Nephron (organoid): ENCODE measurements at regions not wholly inside any gene's neighbourhood (a gene's known extent, or its start where the extent isn't known, plus 50 kb on each side); places are given as distances from the start of the nearest gene placed in this dataset.
A peak's percentile ranks its signal among the peaks of the same experiment; 100 is the strongest.

ENCODE experiments used
- H3K27ac Mint-ChIP-seq, 3 experiments: 2 replicates each; pipeline ENCODE4 v1.8.0; 2020; ENCODE audit warnings: mixed read lengths in 3 of 3, mild to moderate bottlenecking in 2 of 3, moderate library complexity in 1 of 3
- H3K27me3 Mint-ChIP-seq: 2 replicates; pipeline ENCODE4 v1.8.0; 2021; ENCODE audit warnings: low read depth, mild to moderate bottlenecking, moderate library complexity, mixed read lengths
- H3K36me3 Mint-ChIP-seq: 2 replicates; pipeline ENCODE4 v1.8.0; 2020; ENCODE audit warnings: low read depth, mixed read lengths
- H3K4me1 Mint-ChIP-seq: 2 replicates; pipeline ENCODE4 v1.8.0; 2020; ENCODE audit warnings: mixed read lengths
- H3K4me3 Mint-ChIP-seq, 3 experiments: 2 replicates each; pipeline ENCODE4 v1.8.0; 2020; ENCODE audit warnings: mild to moderate bottlenecking in 3 of 3, mixed read lengths in 3 of 3, moderate library complexity in 2 of 3
- H3K9me3 Mint-ChIP-seq: 2 replicates; pipeline ENCODE4 v1.8.0; 2020; ENCODE audit warnings: mixed read lengths
- TF ChIP-seq, protein P1 (sequence below), 3 experiments: fragments of 200-600 bp; sonication (generic); IDR thresholded peaks; one replicate each; pipeline ENCODE4 v1.5.0; 2021; ENCODE audit warnings: antibody characterized with exemption in 3 of 3; ENCODE audit not compliant: unreplicated experiment in 3 of 3

DNA sequence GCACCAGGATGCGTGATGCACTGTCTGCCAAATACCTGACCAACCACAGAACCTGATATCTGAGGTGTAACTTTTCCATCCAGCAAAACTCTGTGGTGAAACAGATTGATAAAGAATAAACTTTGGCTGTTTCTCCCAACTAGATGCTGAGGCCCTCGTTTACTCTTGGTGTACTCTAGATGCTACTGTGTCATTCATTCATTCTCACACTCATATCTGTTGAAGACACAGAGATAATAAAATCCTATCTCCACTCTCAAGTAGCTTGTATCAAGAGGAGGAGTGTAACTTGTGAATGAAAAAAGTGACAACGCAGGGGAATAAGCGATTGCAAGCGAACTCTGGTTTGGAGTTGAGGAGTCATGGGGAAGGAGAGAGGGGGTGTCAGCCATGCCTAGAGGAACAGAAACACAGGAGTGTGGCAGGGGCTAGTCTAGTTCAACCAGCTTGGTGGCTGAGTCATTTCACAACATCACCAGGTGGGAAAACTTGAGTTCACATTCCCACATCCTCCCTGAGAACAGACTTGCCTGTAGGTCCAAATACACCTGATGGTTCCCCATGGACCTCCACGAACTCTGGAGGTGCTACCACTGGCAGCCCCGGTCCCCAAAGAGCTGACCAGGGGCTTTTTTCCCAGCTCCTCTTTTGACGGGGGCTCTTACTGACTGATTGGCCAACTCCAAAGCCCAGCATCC, 73.3 kb upstream of the SNRK start:
- peaks cover 4% of the 10 kb centered on the region for H3K4me1 Mint-ChIP-seq
- no peaks in the 10 kb centered on the region for H3K36me3 Mint-ChIP-seq
- H3K27me3 Mint-ChIP-seq, result peaks cover 6% of the 10 kb centered on the region
- H3K4me3 Mint-ChIP-seq, result no peak overlapping the region
- H3K9me3 Mint-ChIP-seq, result no peaks in the 10 kb centered on the region
- TF ChIP-seq, protein P1, sequence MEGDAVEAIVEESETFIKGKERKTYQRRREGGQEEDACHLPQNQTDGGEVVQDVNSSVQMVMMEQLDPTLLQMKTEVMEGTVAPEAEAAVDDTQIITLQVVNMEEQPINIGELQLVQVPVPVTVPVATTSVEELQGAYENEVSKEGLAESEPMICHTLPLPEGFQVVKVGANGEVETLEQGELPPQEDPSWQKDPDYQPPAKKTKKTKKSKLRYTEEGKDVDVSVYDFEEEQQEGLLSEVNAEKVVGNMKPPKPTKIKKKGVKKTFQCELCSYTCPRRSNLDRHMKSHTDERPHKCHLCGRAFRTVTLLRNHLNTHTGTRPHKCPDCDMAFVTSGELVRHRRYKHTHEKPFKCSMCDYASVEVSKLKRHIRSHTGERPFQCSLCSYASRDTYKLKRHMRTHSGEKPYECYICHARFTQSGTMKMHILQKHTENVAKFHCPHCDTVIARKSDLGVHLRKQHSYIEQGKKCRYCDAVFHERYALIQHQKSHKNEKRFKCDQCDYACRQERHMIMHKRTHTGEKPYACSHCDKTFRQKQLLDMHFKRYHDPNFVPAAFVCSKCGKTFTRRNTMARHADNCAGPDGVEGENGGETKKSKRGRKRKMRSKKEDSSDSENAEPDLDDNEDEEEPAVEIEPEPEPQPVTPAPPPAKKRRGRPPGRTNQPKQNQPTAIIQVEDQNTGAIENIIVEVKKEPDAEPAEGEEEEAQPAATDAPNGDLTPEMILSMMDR (IDR thresholded peaks at IDR 0.05; ENCODE audit: unreplicated experiment in 3 of 3), result no peak
- H3K27ac Mint-ChIP-seq, result peak overlapping the region; percentile 76 to 89 (median 86)

- H3K27ac Mint-ChIP-seq, result peak overlapping the region in 2 of 3 experiments; percentile 10 to 74
Observed at GRCh38 chr3:43211681-43212080, 74.7 kb upstream of the SNRK start.

GRCh38 chr3:43210049-43211027, 76.0 kb upstream of the SNRK start:
- TF ChIP-seq, protein P1 (IDR thresholded peaks at IDR 0.05; ENCODE audit: unreplicated experiment in 3 of 3), result no peak
- Mint-ChIP-seq H3K27me3 (peaks cover 4% of the 10 kb centered on the region), H3K9me3 (no peaks in the 10 kb centered on the region), H3K4me1 (peaks cover 4% of the 10 kb centered on the region), H3K36me3 (no peaks in the 10 kb centered on the region), H3K4me3 (no peak overlapping the region), H3K27ac (peak overlapping the region in 1 of 3 experiments; percentile 55)

More at GRCh38 chr3:43211681-43212080, 74.7 kb upstream of the SNRK start:
- no peaks in the 10 kb centered on the region for H3K9me3 Mint-ChIP-seq
- no peak overlapping the region for H3K4me3 Mint-ChIP-seq
- no peaks in the 10 kb centered on the region for H3K36me3 Mint-ChIP-seq
- no peaks in the 10 kb centered on the region for H3K27me3 Mint-ChIP-seq
- TF ChIP-seq, protein P1 (IDR thresholded peaks at IDR 0.05; ENCODE audit: unreplicated experiment in 3 of 3), result no peak
- H3K4me1 Mint-ChIP-seq, result peaks cover 4% of the 10 kb centered on the region

DNA sequence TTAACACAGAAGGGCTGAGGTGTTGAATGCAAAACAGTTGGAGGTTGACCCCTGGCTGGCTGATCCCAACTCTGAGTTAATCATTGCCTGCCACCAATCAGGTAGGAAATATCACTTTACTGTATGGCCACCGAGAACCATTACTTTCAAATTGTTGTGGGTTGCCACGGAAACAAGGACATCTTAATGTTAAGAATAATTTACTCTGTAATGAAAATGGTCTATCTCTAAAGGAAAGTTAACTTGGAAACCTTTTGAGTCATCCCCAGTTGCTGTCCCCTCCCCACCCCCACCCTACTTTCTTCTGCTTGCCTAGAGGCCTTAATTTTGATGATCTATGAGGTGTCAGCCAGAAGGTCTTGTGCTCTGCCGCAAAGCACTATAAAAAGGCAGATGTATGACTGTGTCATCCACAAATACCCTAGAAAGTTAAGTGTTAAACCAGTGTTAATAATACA, 78.7 kb upstream of the SNRK start:
- TF ChIP-seq, protein P1 (IDR thresholded peaks at IDR 0.05; ENCODE audit: unreplicated experiment in 3 of 3), result no peak
- Mint-ChIP-seq H3K27ac (peak overlapping the region in 1 of 3 experiments; percentile 95), H3K9me3 (no peaks in the 10 kb centered on the region), H3K4me1 (no peaks in the 10 kb centered on the region), H3K36me3 (no peaks in the 10 kb centered on the region), H3K4me3 (no peak overlapping the region), H3K27me3 (peaks cover 6% of the 10 kb centered on the region)

- no peaks in the 10 kb centered on the region for H3K36me3 Mint-ChIP-seq
- H3K4me3 Mint-ChIP-seq, result no peak overlapping the region
- H3K27me3 Mint-ChIP-seq, result peaks cover 6% of the 10 kb centered on the region
- TF ChIP-seq, protein P1 (IDR thresholded peaks at IDR 0.05; ENCODE audit: unreplicated experiment in 3 of 3), result no peak
- H3K4me1 Mint-ChIP-seq, result no peaks in the 10 kb centered on the region
- H3K27ac Mint-ChIP-seq, result peak overlapping the region in 1 of 3 experiments; percentile 95
- H3K9me3 Mint-ChIP-seq, result no peaks in the 10 kb centered on the region
Observed at GRCh38 chr3:43206632-43207031, 79.7 kb upstream of the SNRK start.
